ENCODE measurements at regions not wholly inside any gene's neighbourhood (a gene's known extent, or its start where the extent isn't known, plus 50 kb on each side); places are given as distances from the start of the nearest gene placed in this dataset.

DNA sequence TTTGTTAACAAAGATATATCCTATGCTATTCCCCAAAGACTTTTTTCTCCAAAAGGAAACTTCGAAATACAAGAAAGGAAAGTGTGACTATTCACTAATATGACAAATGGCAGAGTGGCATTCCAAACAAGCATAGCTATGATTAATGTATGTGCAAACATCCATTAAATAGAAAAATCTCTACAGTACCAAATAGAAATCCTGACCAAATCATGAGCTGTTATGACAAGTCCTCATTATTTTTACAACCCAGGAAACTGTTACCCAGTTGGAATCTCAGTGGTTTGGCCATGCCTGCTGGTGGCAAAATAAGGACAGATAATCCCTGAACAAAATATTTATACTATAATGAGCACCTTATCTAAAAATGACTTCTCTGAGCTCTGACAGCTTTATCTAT is 202.1 kb downstream of the SEC23A start:
- no peak for DNase-seq

GRCh38 chr14:38887696-38888095 is 215.3 kb downstream of the SEC23A start:
- no peak for DNase-seq

- no peak for DNase-seq
Observed at GRCh38 chr14:38884109-38884508, 218.9 kb downstream of the SEC23A start.

GRCh38 chr14:38883127-38883526 is 219.9 kb downstream of the SEC23A start:
- no peak for DNase-seq

GRCh38 chr14:38882533-38882932 is 220.5 kb downstream of the SEC23A start:
- no peak for DNase-seq

DNA sequence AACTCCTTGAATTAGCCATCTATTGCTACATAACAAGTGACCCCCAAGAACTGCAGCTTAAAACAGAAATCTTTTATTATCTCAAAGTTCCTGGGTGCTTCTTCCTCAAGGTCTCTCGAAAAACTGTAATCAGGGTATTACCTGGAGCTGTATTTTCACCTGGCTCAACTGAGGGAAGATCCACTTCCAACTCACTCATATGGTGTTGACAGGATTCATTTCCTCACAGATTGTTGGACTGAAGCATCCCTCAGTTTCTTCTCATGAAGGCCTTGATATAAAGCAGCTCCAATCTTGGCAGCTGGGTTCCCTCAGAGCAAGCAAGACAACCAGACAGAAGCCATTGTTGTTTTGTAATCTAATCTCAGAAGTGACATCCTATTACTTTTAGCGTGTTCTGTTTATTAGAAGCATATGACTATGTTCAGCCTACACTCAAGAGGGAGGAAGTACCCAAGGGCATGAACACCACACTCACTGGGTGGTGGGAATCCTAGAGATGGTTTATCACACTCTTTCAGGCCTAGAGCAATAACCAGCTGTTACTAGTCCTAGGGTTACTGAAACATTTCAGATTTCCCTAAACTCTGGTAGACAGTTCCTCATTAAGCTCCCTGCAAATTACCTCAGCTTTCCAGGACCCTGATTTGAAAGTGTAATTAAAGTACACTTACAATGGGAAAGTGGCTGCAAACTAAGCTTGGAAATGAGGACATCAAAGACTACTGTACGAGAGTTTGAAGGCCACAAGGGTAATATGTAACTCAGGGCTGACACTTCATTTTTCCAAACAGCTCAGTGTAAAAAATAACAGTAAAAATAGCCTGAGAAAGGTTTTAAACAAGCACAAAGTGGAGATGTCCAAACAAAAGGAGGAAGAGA is 222.2 kb downstream of the SEC23A start:
- DNase-seq: no peak

- DNase-seq: no peak
Observed at GRCh38 chr14:38877744-38878388, 225.2 kb downstream of the SEC23A start.

- no peak for DNase-seq
Observed at GRCh38 chr14:38874721-38875120, 228.3 kb downstream of the SEC23A start.

DNA sequence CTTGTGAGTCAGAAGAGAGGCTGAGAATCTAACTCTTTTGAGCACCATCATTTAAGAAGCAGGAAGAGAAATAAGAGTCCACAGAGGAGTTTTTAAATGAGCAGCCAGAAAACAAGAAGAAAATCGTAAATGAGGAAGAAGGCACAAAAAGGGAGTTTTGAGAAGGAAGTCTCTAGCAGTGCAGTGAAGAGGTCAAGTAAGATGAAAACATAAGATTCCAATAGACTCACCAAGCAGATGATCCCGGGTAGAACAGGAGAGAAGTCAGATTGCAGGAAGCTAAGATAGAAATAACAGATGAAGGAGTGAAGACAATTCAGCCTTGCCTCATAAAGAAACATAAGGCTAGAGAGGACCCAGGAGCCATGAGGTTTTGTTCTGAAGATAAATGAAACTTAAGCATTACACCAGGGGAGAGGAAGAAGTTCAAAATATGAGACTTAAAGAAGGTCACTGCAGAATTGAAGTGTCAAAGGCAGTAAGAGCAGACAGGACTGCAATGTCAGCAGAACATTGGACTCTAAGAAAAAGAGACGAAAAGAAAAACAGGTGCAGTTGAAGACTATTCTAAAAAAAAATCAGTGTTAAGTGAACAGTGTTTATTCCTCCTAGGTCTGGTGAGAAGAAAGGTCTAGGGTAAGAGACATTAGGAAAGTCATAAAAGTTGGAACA is 229.0 kb downstream of the SEC23A start:
- no peak for DNase-seq

- no peak for DNase-seq
Observed at GRCh38 chr14:38870296-38870836, 232.7 kb downstream of the SEC23A start.

- DNase-seq: no peak
Observed at GRCh38 chr14:38868399-38869290, 234.4 kb downstream of the SEC23A start.

GRCh38 chr14:38867561-38868150 is 235.4 kb downstream of the SEC23A start:
- DNase-seq: peak; percentile 47 to 59

DNA sequence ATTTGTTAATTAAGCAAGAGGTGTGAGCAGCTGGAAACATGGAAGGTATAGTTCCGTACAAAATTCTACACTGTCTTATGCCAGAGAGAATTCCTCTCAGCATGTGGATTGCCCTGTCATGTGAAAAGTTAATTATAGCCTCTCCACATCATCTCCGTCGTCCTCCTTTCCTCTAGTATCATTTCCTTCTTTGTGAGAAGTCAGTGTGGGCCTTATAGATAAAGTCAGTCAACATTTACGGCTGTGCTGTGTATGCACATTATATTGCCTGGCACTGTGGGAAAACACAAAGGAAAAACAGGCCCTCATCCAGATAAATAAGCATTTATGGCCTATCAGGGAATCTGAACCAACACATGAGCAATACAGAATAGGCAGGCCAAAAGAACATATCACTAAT is 236.6 kb downstream of the SEC23A start:
- DNase-seq: no peak

GRCh38 chr14:38862366-38862765 is 240.7 kb downstream of the SEC23A start:
- no peak for DNase-seq

- DNase-seq: no peak
Observed at GRCh38 chr14:38860530-38860929, 242.5 kb downstream of the SEC23A start.

DNA sequence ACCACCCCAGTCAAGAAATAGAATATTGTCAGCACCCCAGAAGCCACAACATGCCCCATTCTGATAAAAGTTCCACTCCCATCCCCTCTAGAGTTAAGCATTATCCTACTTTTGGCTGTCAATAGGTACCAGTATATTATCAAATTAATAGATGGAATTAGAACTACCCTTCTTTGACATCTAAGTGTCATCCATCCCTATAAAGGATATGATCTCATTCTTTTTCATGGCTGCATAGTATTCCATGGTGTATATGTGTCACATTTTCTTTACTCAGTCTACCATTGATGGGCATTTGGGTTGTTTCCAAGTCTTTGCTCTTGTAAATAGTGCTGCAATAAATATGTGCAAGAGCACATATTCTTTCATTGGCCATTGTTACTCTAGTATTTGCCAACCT is 246.2 kb downstream of the SEC23A start:
- no peak for DNase-seq

DNA sequence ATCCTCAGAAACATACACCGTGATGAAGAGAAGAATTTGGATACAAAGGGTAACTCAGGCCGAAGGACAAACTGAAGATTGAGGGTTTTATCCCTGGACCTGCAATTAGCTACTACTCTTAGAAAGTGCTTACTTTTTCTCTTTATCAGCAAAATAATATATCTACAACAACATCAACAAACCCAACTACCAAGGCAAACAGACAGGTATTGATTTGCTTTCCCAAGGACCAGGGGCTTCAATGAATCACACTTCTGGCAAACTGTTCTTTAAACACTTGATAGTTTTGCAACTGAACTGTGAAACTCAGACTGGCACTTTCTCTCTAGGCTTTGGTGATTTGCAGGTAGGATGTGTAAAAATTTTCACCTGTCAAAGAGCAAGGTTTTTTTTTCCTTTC is 247.5 kb downstream of the SEC23A start:
- DNase-seq: no peak

- no peak for DNase-seq
Observed at GRCh38 chr14:38851111-38851510, 251.9 kb downstream of the SEC23A start.

DNA sequence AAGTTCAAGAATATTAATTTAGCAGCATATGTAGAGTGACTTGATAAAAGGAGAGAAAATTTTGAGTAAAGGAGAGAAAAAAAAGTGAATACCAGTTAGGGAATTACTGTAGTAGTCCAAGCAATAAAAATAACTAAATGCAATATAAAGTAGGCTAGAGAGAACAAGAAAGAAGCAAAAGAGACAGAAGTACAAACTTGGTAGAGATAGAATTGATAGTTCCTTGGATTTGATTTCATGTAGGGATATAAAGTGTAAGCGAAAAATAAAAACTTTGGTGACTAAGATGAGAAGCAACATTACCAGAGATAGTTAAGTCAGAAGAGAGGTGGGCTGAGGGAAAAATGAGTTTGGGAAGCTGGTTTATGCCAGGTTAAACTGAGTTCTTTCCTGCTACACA is 252.4 kb downstream of the SEC23A start:
- DNase-seq: no peak

DNA sequence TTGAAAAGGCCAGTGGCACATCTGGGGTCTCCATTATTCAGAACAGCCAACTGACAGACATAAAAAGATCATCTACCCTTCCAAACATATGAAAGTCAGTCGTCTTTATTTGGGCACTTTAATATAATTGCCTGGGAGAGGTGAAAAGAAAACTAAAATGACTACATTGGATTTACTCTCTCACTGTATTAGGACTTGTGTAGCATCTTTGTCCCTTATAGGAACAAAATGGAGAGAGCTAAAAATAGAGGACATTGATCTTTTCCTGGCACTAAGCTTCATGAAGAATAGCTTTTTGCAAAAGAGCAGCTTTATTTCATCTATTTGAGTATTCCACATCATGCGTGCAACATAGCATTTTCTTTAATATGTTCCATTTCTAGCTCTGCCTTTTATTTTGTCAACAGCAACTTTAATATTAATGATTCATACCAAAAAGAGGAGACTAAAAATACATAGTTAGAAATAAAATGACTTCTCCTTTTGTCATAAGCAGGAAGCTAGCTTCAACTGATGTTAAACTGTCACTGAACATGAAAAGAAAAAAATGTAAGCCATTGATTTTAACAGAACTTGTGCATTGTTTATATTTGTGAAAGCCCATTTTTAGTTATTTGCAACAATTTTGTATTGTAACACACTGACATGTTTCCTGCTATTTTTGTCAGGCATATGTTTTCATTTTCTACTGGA is 254.6 kb downstream of the SEC23A start:
- DNase-seq: no peak

GRCh38 chr14:38847161-38847560 is 255.9 kb downstream of the SEC23A start:
- DNase-seq: no peak
